ENCODE measurements at regions not wholly inside any gene's neighbourhood (a gene's known extent, or its start where the extent isn't known, plus 50 kb on each side); places are given as distances from the start of the nearest gene placed in this dataset.

DNA sequence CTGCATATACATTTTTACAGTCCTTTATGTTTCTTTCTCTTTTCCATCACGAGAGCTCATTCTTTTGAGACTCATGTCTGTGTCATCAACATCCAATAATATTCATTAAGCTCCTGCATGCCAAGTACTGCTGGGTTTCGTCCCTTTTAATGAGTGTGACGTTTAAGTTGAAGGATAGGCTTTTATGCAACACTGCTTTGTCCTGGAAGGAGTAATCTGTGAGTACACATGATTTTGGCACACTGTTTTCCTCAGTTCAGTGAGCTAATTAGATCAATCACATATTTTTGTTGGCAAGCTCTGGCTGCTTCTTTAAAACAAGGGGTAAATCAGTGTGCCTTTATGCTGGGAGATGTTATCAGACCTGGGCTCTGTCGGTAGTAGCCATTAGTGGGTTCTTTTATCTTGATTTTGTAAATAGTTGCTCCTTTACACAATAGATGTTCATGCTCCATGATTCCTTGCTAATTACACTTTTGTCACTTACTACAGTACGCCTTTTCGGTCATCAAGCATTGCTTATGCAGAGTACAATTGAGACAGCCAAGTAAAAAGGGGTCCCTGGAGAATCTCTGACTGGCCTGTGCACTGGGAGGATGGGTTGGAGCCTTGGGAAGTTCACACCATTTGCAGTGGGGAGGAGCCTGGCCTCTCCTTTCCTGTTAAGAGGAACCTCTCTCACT lies 132.6 kb downstream of the FHIP1A start:
- no peak for TF ChIP-seq ZSCAN29 (IDR thresholded peaks at IDR 0.05)
- no peak for TF ChIP-seq POLR2A (conservative IDR thresholded peaks at IDR 0.05)
- TF ChIP-seq CLOCK (CRISPR knock-in tag; IDR thresholded peaks at IDR 0.05; ENCODE audit: borderline replicate concordance): no peak
- no peak for TF ChIP-seq CHD2 (IDR thresholded peaks at IDR 0.05; ENCODE audit: low read depth, low read length)
